Trophoblast cell (in vitro differentiated cells and primary cell): ENCODE measurements at regions not wholly inside any gene's neighbourhood (a gene's known extent, or its start where the extent isn't known, plus 50 kb on each side); places are given as distances from the start of the nearest gene placed in this dataset.

Experiments used
- DNase-seq, 2 donors: peaks; one replicate each; pipeline ENCODE4 v3.0.0-alpha.2; 2016
- H2AFZ ChIP-seq: 2 replicates; pipeline ENCODE4 v1.6.1; 2013; ENCODE audit warnings: low read length, moderate library complexity, mild to moderate bottlenecking; ENCODE audit not compliant: insufficient read depth, poor library complexity
- H2AK5ac ChIP-seq: 2 replicates; pipeline ENCODE4 v1.6.1; 2013; ENCODE audit warnings: mild to moderate bottlenecking, low read length
- H2BK120ac ChIP-seq: 2 replicates; pipeline ENCODE4 v1.6.1; 2013; ENCODE audit warnings: low read length, mild to moderate bottlenecking, moderate library complexity; ENCODE audit not compliant: insufficient read depth, poor library complexity
- H2BK12ac ChIP-seq: 2 replicates; pipeline ENCODE4 v1.6.1; 2013; ENCODE audit warnings: mild to moderate bottlenecking, low read length, moderate library complexity
- H2BK5ac ChIP-seq: 2 replicates; pipeline ENCODE4 v1.6.1; 2013; ENCODE audit warnings: low read length, low read depth, moderate library complexity, mild to moderate bottlenecking; ENCODE audit not compliant: poor library complexity
- H3K14ac ChIP-seq: 2 replicates; pipeline ENCODE4 v1.6.1; 2013; ENCODE audit warnings: mild to moderate bottlenecking, low read length
- H3K18ac ChIP-seq: 2 replicates; pipeline ENCODE4 v1.6.1; 2013; ENCODE audit warnings: mild to moderate bottlenecking, low read length
- H3K23ac ChIP-seq: 2 replicates; pipeline ENCODE4 v1.6.1; 2013; ENCODE audit warnings: low read length
- H3K27ac ChIP-seq: 2 replicates; pipeline ENCODE4 v1.5.1; 2013; ENCODE audit warnings: low read depth, mild to moderate bottlenecking, inconsistent platforms, low read length, moderate library complexity
- H3K27me3 ChIP-seq: 2 replicates; pipeline ENCODE4 v1.6.1; 2013; ENCODE audit warnings: inconsistent platforms, mild to moderate bottlenecking, low read length, moderate library complexity; ENCODE audit not compliant: insufficient read depth
- H3K36me3 ChIP-seq, 2 experiments: 1 replicate in 1 of 2; 2 replicates in 1 of 2; pipeline ENCODE4 v1.6.1; 2013; ENCODE audit warnings: low read length in 2 of 2, mild to moderate bottlenecking in 2 of 2, moderate library complexity in 1 of 2; ENCODE audit not compliant: insufficient read depth in 2 of 2, control insufficient read depth in 1 of 2
- H3K4ac ChIP-seq: 2 replicates; pipeline ENCODE4 v1.6.1; 2013; ENCODE audit warnings: low read depth, mild to moderate bottlenecking, low read length, moderate library complexity
- H3K4me1 ChIP-seq, 2 experiments: 1 replicate in 1 of 2; 2 replicates in 1 of 2; pipeline ENCODE4 v1.6.1; 2013; ENCODE audit warnings: low read length in 2 of 2, mild to moderate bottlenecking in 2 of 2, moderate library complexity in 1 of 2; ENCODE audit not compliant: insufficient read depth in 2 of 2, control insufficient read depth in 1 of 2
- H3K4me2 ChIP-seq: 2 replicates; pipeline ENCODE4 v1.6.1; 2013; ENCODE audit warnings: inconsistent platforms, mild to moderate bottlenecking, low read length, moderate library complexity
- H3K4me3 ChIP-seq: 2 replicates; pipeline ENCODE4 v1.5.1; 2013; ENCODE audit warnings: mild to moderate bottlenecking, low read depth, low read length, inconsistent platforms
- H3K79me1 ChIP-seq: one replicate; pipeline ENCODE4 v1.6.1; 2013; ENCODE audit warnings: low read length
- H3K79me2 ChIP-seq: 2 replicates; pipeline ENCODE4 v1.6.1; 2013; ENCODE audit warnings: low read length, mild to moderate bottlenecking; ENCODE audit not compliant: control insufficient read depth, insufficient read depth, poor library complexity
- H3K9ac ChIP-seq: 2 replicates; pipeline ENCODE4 v1.6.1; 2013; ENCODE audit warnings: mild to moderate bottlenecking, low read length
- H3K9me3 ChIP-seq: 2 replicates; pipeline ENCODE4 v1.6.1; 2013; ENCODE audit warnings: low read depth, mild to moderate bottlenecking, control low read depth, inconsistent platforms, low read length; ENCODE audit not compliant: insufficient read depth
- H4K12ac ChIP-seq: 2 replicates; pipeline ENCODE4 v1.6.1; 2013; ENCODE audit warnings: low read depth, mild to moderate bottlenecking, low read length, moderate library complexity
- H4K8ac ChIP-seq: 2 replicates; pipeline ENCODE4 v1.6.1; 2013; ENCODE audit warnings: low read depth, mild to moderate bottlenecking, low read length, moderate library complexity
- H4K91ac ChIP-seq: one replicate; pipeline ENCODE4 v1.6.1; 2013; ENCODE audit warnings: low read depth, mild to moderate bottlenecking, low read length, moderate library complexity
- WGBS: extraction: QIAGEN DNeasy Blood & Tissue Kit; methylation state at CpG from one replicate; pipeline ENCODE4 v1.1.7; 2013; ENCODE audit warnings: missing lambda C conversion rate; ENCODE audit not compliant: insufficient read length, insufficient coverage; ENCODE audit errors: extremely low coverage; 5-methylcytosine and 5-hydroxymethylcytosine counted together

DNA sequence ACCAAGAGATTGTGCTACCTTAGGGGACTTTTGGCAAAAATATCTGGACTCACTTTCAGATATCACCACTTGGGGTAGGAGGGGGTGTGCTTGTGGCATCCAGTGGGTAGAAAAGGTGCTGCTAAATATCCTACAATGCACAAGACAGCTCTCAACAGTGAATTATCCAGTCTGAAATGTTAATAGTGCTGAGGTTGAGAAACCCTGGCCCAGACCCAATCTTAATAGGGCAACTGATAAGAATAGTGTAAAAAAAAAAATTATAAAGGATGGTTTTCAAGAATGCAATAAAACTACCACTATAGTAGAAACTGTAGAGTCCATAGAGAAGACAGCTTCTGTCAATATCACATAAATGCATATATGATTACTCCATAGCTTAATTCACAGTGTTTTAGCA lies 185.5 kb downstream of the ZNF330 start:
- H3K27ac ChIP-seq, result no peak overlapping the region
- no peaks in the 10 kb centered on the region for H3K36me3 ChIP-seq
- no peak overlapping the region for H2BK5ac ChIP-seq
- no peak overlapping the region for H4K8ac ChIP-seq
- H3K14ac ChIP-seq, result no peak overlapping the region
- H4K91ac ChIP-seq, result no peak overlapping the region
- H2AK5ac ChIP-seq, result no peak overlapping the region
- H3K4me3 ChIP-seq, result no peak overlapping the region
- H2BK12ac ChIP-seq, result no peak overlapping the region
- no peaks in the 10 kb centered on the region for H3K79me1 ChIP-seq
- H3K27me3 ChIP-seq, result no peaks in the 10 kb centered on the region
- H4K12ac ChIP-seq, result no peak overlapping the region
- H2AFZ ChIP-seq, result no peak overlapping the region
- H3K4me1 ChIP-seq, result no peaks in the 10 kb centered on the region
- no peaks in the 10 kb centered on the region for H3K9me3 ChIP-seq
- H3K9ac ChIP-seq, result no peak overlapping the region
- H3K79me2 ChIP-seq, result no peaks in the 10 kb centered on the region
- no peak overlapping the region for H2BK120ac ChIP-seq
- H3K4ac ChIP-seq, result no peak overlapping the region
- no peak overlapping the region for H3K18ac ChIP-seq
- no peak for DNase-seq
- H3K23ac ChIP-seq, result no peak overlapping the region
- H3K4me2 ChIP-seq, result no peak overlapping the region

DNA sequence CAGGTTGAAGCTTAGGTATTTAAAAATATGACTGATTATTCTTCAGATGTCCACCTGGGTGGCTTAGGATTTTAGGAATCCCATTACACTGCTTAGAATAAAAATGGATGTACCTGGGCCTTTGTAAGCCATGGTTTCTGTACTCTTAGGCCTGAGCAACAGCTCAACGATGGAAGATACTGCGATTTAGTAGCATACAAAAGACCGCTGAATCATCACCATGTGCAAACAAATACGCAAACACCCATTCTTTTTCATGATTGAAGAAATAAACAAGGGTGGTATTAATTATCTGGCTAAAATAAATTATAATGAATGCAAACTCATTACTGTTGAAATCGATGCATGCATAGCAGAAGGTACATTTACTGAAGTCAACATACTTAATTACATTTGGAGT lies 188.9 kb downstream of the ZNF330 start:
- H3K27me3 ChIP-seq, result no peaks in the 10 kb centered on the region
- no peaks in the 10 kb centered on the region for H3K79me1 ChIP-seq
- H3K9me3 ChIP-seq, result no peaks in the 10 kb centered on the region
- H2AFZ ChIP-seq, result no peak overlapping the region
- no peak overlapping the region for H3K9ac ChIP-seq
- no peaks in the 10 kb centered on the region for H3K36me3 ChIP-seq
- H3K14ac ChIP-seq, result no peak overlapping the region
- H2BK5ac ChIP-seq, result no peak overlapping the region
- H4K91ac ChIP-seq, result no peak overlapping the region
- H3K27ac ChIP-seq, result no peak overlapping the region
- H2BK12ac ChIP-seq, result no peak overlapping the region
- H2AK5ac ChIP-seq, result no peak overlapping the region
- DNase-seq, result no peak
- H2BK120ac ChIP-seq, result no peak overlapping the region
- H3K4me2 ChIP-seq, result no peak overlapping the region
- no peak overlapping the region for H3K23ac ChIP-seq
- no peak overlapping the region for H3K18ac ChIP-seq
- H3K4me1 ChIP-seq, result no peaks in the 10 kb centered on the region
- H3K79me2 ChIP-seq, result no peaks in the 10 kb centered on the region
- no CpG with 5 or more reads among the region's 5 CpGs for WGBS
- H3K4me3 ChIP-seq, result no peak overlapping the region
- no peak overlapping the region for H4K8ac ChIP-seq
- no peak overlapping the region for H4K12ac ChIP-seq
- H3K4ac ChIP-seq, result no peak overlapping the region

DNA sequence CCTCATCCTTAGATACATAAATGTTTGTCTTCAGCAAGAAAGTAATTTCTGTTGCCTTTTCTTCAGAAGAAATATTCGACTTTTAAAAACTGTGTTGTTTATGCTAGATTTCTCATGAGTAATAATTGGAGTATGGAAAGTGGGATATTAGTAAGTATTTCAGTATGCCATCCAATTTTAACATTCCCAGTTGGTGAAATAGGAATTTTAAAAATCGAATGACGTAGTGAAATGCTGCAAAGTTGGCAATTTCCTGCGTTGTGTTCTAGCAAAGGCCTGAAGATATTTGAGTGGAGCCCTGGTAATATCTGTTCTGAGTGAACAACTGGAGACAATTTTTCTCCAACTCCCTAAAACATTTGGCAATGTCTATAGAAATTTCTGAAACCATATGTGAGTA lies 190.1 kb downstream of the ZNF330 start:
- Histone ChIP-seq H2AFZ (no peak overlapping the region), H2BK12ac (no peak overlapping the region), H3K23ac (no peak overlapping the region), H3K27ac (no peak overlapping the region), H3K4me3 (no peak overlapping the region), H3K4ac (no peak overlapping the region), H3K14ac (no peak overlapping the region), H4K8ac (no peak overlapping the region), H4K91ac (no peak overlapping the region), H3K9ac (no peak overlapping the region), H3K4me2 (no peak overlapping the region), H3K79me2 (no peaks in the 10 kb centered on the region), H3K27me3 (no peaks in the 10 kb centered on the region), H3K4me1 (no peaks in the 10 kb centered on the region), H2AK5ac (no peak overlapping the region), H3K36me3 (no peaks in the 10 kb centered on the region), H3K79me1 (no peaks in the 10 kb centered on the region), H2BK120ac (no peak overlapping the region), H3K18ac (no peak overlapping the region), H2BK5ac (no peak overlapping the region), H3K9me3 (no peaks in the 10 kb centered on the region), H4K12ac (no peak overlapping the region)
- no CpG with 5 or more reads among the region's 4 CpGs for WGBS
- DNase-seq, result peak in 1 of 2 donors; percentile 44

GRCh38 chr4:141411936-141412335 lies 191.2 kb downstream of the ZNF330 start:
- H2AFZ ChIP-seq, result no peak overlapping the region
- H3K14ac ChIP-seq, result no peak overlapping the region
- no peaks in the 10 kb centered on the region for H3K79me2 ChIP-seq
- no peaks in the 10 kb centered on the region for H3K4me1 ChIP-seq
- H2BK12ac ChIP-seq, result no peak overlapping the region
- no peak overlapping the region for H2AK5ac ChIP-seq
- no peak overlapping the region for H4K12ac ChIP-seq
- no peak overlapping the region for H3K18ac ChIP-seq
- H4K91ac ChIP-seq, result no peak overlapping the region
- no peaks in the 10 kb centered on the region for H3K36me3 ChIP-seq
- H4K8ac ChIP-seq, result no peak overlapping the region
- H3K4me3 ChIP-seq, result no peak overlapping the region
- no peak overlapping the region for H3K23ac ChIP-seq
- H3K27me3 ChIP-seq, result no peaks in the 10 kb centered on the region
- H3K27ac ChIP-seq, result no peak overlapping the region
- WGBS, result no CpG with 5 or more reads among the region's 1 CpG
- H3K79me1 ChIP-seq, result no peaks in the 10 kb centered on the region
- no peak overlapping the region for H2BK120ac ChIP-seq
- DNase-seq, result no peak
- no peak overlapping the region for H3K9ac ChIP-seq
- H3K4me2 ChIP-seq, result no peak overlapping the region
- no peak overlapping the region for H2BK5ac ChIP-seq
- no peaks in the 10 kb centered on the region for H3K9me3 ChIP-seq
- no peak overlapping the region for H3K4ac ChIP-seq

- no CpG with 5 or more reads among the region's 2 CpGs for WGBS
- Histone ChIP-seq H3K79me2 (no peaks in the 10 kb centered on the region), H3K9ac (no peak overlapping the region), H3K36me3 (no peaks in the 10 kb centered on the region), H3K79me1 (no peaks in the 10 kb centered on the region), H3K27ac (no peak overlapping the region), H3K4me2 (no peak overlapping the region), H4K12ac (no peak overlapping the region), H2BK120ac (no peak overlapping the region), H3K18ac (no peak overlapping the region), H2AK5ac (no peak overlapping the region), H3K14ac (no peak overlapping the region), H4K8ac (no peak overlapping the region), H3K4me3 (peak overlapping the region; percentile 26), H2BK12ac (no peak overlapping the region), H2BK5ac (no peak overlapping the region), H2AFZ (no peak overlapping the region), H3K4me1 (no peaks in the 10 kb centered on the region), H3K23ac (peak overlapping the region; percentile 20), H3K9me3 (no peaks in the 10 kb centered on the region), H4K91ac (no peak overlapping the region), H3K4ac (no peak overlapping the region), H3K27me3 (no peaks in the 10 kb centered on the region)
- no peak for DNase-seq
Observed at GRCh38 chr4:141413366-141413765, 192.7 kb downstream of the ZNF330 start.
